ENCODE measurements at regions not wholly inside any gene's neighbourhood (a gene's known extent, or its start where the extent isn't known, plus 50 kb on each side); places are given as distances from the start of the nearest gene placed in this dataset.

DNA sequence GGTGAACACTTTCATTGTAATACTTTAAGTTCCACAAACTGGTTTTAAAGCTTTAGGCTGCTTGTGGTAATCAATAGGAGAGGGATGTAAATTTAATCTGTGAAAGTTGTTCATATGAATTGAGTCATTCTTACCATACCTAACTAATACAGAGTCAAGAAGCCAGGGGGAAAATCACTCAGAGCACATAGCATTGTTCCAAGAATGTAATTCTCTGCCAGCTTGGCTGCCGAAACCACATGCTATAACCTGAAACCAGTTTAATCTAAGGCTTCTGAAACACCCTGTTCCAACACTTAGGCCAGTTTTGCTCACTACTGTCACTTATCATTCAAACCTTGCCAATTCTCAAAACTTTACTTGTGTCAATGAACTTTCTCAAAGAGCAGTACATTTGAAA lies 528.8 kb upstream of the GRAMD2B start:
- no peaks in the 10 kb centered on the region for H4K20me1 ChIP-seq (ENCODE audit: control insufficient read depth, insufficient read depth)
- H2AFZ ChIP-seq (ENCODE audit: control insufficient read depth, low read depth, low read length): no peak overlapping the region
- 30% methylated on average over 1 of the region's 1 CpG for WGBS (ENCODE audit: insufficient coverage, insufficient replicate concordance, low lambda C conversion rate, missing lambda C conversion rate)
- H3K9ac ChIP-seq (ENCODE audit: control insufficient read depth, insufficient read depth, low read length): no peak overlapping the region
- H3K9me3 ChIP-seq (replicated peaks; ENCODE audit: control insufficient read depth, insufficient read depth, low read length): no peaks in the 10 kb centered on the region
- ChIA-PET POLR2A (no interaction called here), RAD21 (ENCODE audit: unreplicated experiment) (no interaction called here), SMC1A (ENCODE audit: uncharacterized antibody, unreplicated experiment) (no interaction called here), CTCF (no interaction called here)
- no peak overlapping the region for H3K4me3 ChIP-seq
- DNase-seq (ENCODE audit: low read depth, low spot score): no peak
- intact Hi-C loops (cut with micrococcal nuclease; ENCODE audit: unreplicated experiment): no loop called here
- no peaks in the 10 kb centered on the region for H3K79me2 ChIP-seq (ENCODE audit: control insufficient read depth, insufficient read depth, low read length)
- H3K4me2 ChIP-seq (ENCODE audit: control insufficient read depth, insufficient read depth): no peak overlapping the region
- in situ Hi-C loops (cut with MboI): no loop called here
- no peak for FAIRE-seq
- no TSS peak for BruUV-seq (replicated peaks)
- no peaks in the 10 kb centered on the region for H3K27me3 ChIP-seq (replicated peaks in 1 of 2; ENCODE audit: control insufficient read depth in 2 of 2, insufficient read depth in 2 of 2, low read length in 1 of 2)
- H3K27ac ChIP-seq (ENCODE audit: control insufficient read depth, insufficient read depth): no peak overlapping the region
- TF ChIP-seq, protein P1, sequence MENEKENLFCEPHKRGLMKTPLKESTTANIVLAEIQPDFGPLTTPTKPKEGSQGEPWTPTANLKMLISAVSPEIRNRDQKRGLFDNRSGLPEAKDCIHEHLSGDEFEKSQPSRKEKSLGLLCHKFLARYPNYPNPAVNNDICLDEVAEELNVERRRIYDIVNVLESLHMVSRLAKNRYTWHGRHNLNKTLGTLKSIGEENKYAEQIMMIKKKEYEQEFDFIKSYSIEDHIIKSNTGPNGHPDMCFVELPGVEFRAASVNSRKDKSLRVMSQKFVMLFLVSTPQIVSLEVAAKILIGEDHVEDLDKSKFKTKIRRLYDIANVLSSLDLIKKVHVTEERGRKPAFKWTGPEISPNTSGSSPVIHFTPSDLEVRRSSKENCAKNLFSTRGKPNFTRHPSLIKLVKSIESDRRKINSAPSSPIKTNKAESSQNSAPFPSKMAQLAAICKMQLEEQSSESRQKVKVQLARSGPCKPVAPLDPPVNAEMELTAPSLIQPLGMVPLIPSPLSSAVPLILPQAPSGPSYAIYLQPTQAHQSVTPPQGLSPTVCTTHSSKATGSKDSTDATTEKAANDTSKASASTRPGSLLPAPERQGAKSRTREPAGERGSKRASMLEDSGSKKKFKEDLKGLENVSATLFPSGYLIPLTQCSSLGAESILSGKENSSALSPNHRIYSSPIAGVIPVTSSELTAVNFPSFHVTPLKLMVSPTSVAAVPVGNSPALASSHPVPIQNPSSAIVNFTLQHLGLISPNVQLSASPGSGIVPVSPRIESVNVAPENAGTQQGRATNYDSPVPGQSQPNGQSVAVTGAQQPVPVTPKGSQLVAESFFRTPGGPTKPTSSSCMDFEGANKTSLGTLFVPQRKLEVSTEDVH (IDR thresholded peaks at IDR 0.05; ENCODE audit: low read depth, partially characterized antibody): no peak
- TF ChIP-seq GATAD2B (conservative IDR thresholded peaks at IDR 0.05; ENCODE audit: low read depth) (no peak), ZSCAN29 (IDR thresholded peaks at IDR 0.05) (no peak), CREM (IDR thresholded peaks at IDR 0.05; ENCODE audit: low read depth) (no peak), SIN3A (IDR thresholded peaks at IDR 0.05; ENCODE audit: low read depth, low read length) (no peak), RELA (IDR thresholded peaks at IDR 0.05; ENCODE audit: borderline replicate concordance, partially characterized antibody) (no peak), SPI1 (IDR thresholded peaks at IDR 0.05; ENCODE audit: borderline replicate concordance, insufficient read depth, low read depth, low read length) (no peak), NR2C2 (IDR thresholded peaks at IDR 0.05; ENCODE audit: borderline replicate concordance, control insufficient read depth, insufficient read length, low read depth) (no peak), POLR2A (IDR thresholded peaks at IDR 0.05; ENCODE audit: low read depth, low read length) (no peak), ZZZ3 (IDR thresholded peaks at IDR 0.05; ENCODE audit: control insufficient read depth, insufficient read length, low read depth) (no peak), CBX5 (IDR thresholded peaks at IDR 0.05; ENCODE audit: low read depth) (no peak), BRCA1 (IDR thresholded peaks at IDR 0.05; ENCODE audit: low read depth, low read length) (no peak), HCFC1 (IDR thresholded peaks at IDR 0.05; ENCODE audit: low read length) (no peak), POU2F2 (IDR thresholded peaks at IDR 0.05; ENCODE audit: borderline replicate concordance, low read depth, low read length) (no peak)
- TF ChIP-seq, protein P2, sequence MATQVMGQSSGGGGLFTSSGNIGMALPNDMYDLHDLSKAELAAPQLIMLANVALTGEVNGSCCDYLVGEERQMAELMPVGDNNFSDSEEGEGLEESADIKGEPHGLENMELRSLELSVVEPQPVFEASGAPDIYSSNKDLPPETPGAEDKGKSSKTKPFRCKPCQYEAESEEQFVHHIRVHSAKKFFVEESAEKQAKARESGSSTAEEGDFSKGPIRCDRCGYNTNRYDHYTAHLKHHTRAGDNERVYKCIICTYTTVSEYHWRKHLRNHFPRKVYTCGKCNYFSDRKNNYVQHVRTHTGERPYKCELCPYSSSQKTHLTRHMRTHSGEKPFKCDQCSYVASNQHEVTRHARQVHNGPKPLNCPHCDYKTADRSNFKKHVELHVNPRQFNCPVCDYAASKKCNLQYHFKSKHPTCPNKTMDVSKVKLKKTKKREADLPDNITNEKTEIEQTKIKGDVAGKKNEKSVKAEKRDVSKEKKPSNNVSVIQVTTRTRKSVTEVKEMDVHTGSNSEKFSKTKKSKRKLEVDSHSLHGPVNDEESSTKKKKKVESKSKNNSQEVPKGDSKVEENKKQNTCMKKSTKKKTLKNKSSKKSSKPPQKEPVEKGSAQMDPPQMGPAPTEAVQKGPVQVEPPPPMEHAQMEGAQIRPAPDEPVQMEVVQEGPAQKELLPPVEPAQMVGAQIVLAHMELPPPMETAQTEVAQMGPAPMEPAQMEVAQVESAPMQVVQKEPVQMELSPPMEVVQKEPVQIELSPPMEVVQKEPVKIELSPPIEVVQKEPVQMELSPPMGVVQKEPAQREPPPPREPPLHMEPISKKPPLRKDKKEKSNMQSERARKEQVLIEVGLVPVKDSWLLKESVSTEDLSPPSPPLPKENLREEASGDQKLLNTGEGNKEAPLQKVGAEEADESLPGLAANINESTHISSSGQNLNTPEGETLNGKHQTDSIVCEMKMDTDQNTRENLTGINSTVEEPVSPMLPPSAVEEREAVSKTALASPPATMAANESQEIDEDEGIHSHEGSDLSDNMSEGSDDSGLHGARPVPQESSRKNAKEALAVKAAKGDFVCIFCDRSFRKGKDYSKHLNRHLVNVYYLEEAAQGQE (IDR thresholded peaks at IDR 0.05; ENCODE audit: low read depth, low read length): no peak
- TF ChIP-seq, protein P3, sequence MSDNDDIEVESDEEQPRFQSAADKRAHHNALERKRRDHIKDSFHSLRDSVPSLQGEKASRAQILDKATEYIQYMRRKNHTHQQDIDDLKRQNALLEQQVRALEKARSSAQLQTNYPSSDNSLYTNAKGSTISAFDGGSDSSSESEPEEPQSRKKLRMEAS (IDR thresholded peaks at IDR 0.05; ENCODE audit: low read depth, low read length): no peak
- TF ChIP-seq, protein P4, sequence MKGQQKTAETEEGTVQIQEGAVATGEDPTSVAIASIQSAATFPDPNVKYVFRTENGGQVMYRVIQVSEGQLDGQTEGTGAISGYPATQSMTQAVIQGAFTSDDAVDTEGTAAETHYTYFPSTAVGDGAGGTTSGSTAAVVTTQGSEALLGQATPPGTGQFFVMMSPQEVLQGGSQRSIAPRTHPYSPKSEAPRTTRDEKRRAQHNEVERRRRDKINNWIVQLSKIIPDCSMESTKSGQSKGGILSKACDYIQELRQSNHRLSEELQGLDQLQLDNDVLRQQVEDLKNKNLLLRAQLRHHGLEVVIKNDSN (IDR thresholded peaks at IDR 0.05; ENCODE audit: borderline replicate concordance, extremely low read length, insufficient read depth, low read depth, low read length): no peak
- no peak for ATAC-seq
- no peaks in the 10 kb centered on the region for H3K4me1 ChIP-seq (ENCODE audit: control insufficient read depth, insufficient read depth, low read length)
- H3K36me3 ChIP-seq (ENCODE audit: control insufficient read depth in 2 of 2, insufficient read depth in 2 of 2, low read length in 1 of 2): no peaks in the 10 kb centered on the region

Data from GM12878 (cell line).